ENCODE measurements at regions not wholly inside any gene's neighbourhood (a gene's known extent, or its start where the extent isn't known, plus 50 kb on each side); places are given as distances from the start of the nearest gene placed in this dataset.

DNA sequence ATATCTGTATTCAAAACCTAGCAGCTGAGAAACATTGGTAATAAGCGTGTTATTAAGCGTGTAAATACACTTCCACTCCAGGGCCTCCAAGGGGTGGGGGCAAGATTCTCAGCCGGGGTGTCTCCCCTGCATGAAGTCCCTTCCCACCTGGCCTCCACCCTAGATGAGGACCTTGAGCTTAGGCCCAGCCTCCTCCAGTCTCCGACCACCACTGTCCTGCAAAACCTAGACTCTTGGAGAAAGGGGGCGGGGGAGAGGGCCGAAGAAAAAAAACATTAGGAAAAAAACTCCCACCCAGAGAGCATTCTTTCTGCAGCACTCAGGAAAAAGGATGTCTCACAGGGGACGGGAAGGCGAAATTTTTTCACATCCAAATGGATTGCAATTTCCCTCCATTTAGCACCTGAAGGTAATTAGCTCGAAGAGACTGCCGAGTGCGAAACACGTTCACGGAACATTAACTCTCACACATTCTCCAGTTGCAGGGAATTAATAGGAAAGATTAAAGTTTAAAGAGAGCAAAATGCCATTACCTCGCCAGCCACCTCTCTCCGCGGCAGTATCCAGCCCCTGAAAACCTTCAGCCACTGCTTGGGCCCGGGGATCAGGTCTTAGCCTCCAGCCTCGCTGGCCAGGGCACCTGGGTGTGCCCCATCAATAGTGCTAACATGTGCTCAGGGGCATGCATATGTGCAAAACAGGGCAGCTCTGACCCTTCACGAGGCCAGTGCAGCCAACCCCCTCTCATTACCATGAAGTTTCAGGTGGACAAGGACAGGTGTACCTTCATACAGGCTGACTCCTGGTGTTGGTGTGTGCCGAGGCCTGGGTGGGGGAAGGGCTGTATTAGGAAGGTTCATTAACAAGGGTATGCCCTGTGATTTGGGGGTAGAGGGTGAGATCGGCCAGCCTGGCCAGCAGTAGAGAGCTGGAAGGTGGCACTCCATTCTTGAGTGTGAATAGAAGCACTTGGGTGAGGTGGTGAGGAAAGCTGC is 77.2 kb downstream of the HIF1AN start:
- no peak for TF ChIP-seq CTCF (IDR thresholded peaks at IDR 0.05)
- Histone ChIP-seq H3K36me3 (no peaks in the 10 kb centered on the region), H3K27ac (no peak overlapping the region), H3K4me1 (no peaks in the 10 kb centered on the region), H3K27me3 (peaks cover 0 to 76% of the 10 kb centered on the region in 2 donors), H3K4me3 (no peak overlapping the region), H3K9me3 (no peaks in the 10 kb centered on the region)
- intact Hi-C loops (cut with DNase I) = no loop called here
- no peak for ATAC-seq
- DNase-seq = no peak

GRCh38 chr10:100613846-100614245 is 78.1 kb downstream of the HIF1AN start:
- Histone ChIP-seq H3K4me3 (no peak overlapping the region), H3K9me3 (no peaks in the 10 kb centered on the region), H3K27ac (no peak overlapping the region), H3K36me3 (no peaks in the 10 kb centered on the region), H3K27me3 (peaks cover 0 to 80% of the 10 kb centered on the region in 2 donors), H3K4me1 (no peaks in the 10 kb centered on the region)
- TF ChIP-seq CTCF (IDR thresholded peaks at IDR 0.05) = no peak
- ATAC-seq (no peak), DNase-seq (no peak)
- intact Hi-C loops (cut with DNase I) = no loop called here

- H3K27ac ChIP-seq = no peak overlapping the region
- no peaks in the 10 kb centered on the region for H3K9me3 ChIP-seq
- peaks cover 0 to 84% of the 10 kb centered on the region in 2 donors for H3K27me3 ChIP-seq
- H3K4me3 ChIP-seq = no peak overlapping the region
- H3K4me1 ChIP-seq = no peaks in the 10 kb centered on the region
- no peaks in the 10 kb centered on the region for H3K36me3 ChIP-seq
- ATAC-seq (no peak), DNase-seq (no peak)
- no peak for TF ChIP-seq CTCF (IDR thresholded peaks at IDR 0.05)
- intact Hi-C loops (cut with DNase I) = no loop called here
Observed at GRCh38 chr10:100614429-100615095, 78.8 kb downstream of the HIF1AN start.

DNA sequence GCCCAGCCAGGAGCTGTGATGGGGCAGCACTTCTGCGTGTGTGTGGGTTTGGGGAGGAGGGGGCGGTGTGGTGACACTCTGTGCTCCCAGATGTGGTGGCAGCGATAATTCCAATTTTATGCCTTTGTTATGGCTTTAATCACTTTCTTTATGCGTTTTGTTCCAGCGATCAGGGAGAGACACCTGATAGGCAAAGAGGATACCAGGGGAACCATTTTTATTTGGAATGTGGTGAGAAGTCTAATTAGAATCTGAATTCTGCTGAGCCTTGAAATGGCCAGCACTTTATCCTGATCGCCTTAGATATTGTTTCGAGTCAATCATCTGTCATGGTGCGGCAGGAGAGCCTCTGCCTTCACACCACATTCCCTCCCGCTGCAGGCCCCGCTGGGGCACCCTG is 79.5 kb downstream of the HIF1AN start:
- DNase-seq (no peak), ATAC-seq (no peak)
- no peaks in the 10 kb centered on the region for H3K4me1 ChIP-seq
- no peaks in the 10 kb centered on the region for H3K36me3 ChIP-seq
- peaks cover 0 to 84% of the 10 kb centered on the region in 2 donors for H3K27me3 ChIP-seq
- no peak for TF ChIP-seq CTCF (IDR thresholded peaks at IDR 0.05)
- intact Hi-C loops (cut with DNase I) = no loop called here
- no peaks in the 10 kb centered on the region for H3K9me3 ChIP-seq
- H3K4me3 ChIP-seq = no peak overlapping the region
- no peak overlapping the region for H3K27ac ChIP-seq

- ATAC-seq (no peak), DNase-seq (no peak)
- H3K27me3 ChIP-seq = peaks cover 1 to 87% of the 10 kb centered on the region in 2 donors
- no peaks in the 10 kb centered on the region for H3K36me3 ChIP-seq
- no peaks in the 10 kb centered on the region for H3K9me3 ChIP-seq
- no peak overlapping the region for H3K4me3 ChIP-seq
- no peak overlapping the region for H3K27ac ChIP-seq
- H3K4me1 ChIP-seq = no peaks in the 10 kb centered on the region
- intact Hi-C loops (cut with DNase I) = no loop called here
- no peak for TF ChIP-seq CTCF (IDR thresholded peaks at IDR 0.05)
Observed at GRCh38 chr10:100615908-100616307, 80.2 kb downstream of the HIF1AN start.

Measured in left lung (tissue), 4 donors.